ENCODE measurements at regions not wholly inside any gene's neighbourhood (a gene's known extent, or its start where the extent isn't known, plus 50 kb on each side); places are given as distances from the start of the nearest gene placed in this dataset.

- TF ChIP-seq CTCF (conservative IDR thresholded peaks at IDR 0.05; ENCODE audit: low read length), result no peak
- TF ChIP-seq EZH2phosphoT487 (IDR thresholded peaks at IDR 0.05; ENCODE audit: borderline replicate concordance, low read depth, low read length), result no peak
Observed at GRCh38 chrX:143206966-143207365, 181.2 kb downstream of the SPANXN4 start.

Data from OCI-LY7 (cell line).